Liver (tissue), 2 donors: ENCODE measurements at regions not wholly inside any gene's neighbourhood (a gene's known extent, or its start where the extent isn't known, plus 50 kb on each side); places are given as distances from the start of the nearest gene placed in this dataset.

ENCODE experiments used
- CTCF ChIP-seq: fragments of 150-350 bp; IDR thresholded peaks from 2 replicates; pipeline ENCODE4 v1.5.1; 2017; ENCODE audit warnings: improper control_type of control experiment, low read depth, low read length; ENCODE audit not compliant: missing input control
- REST ChIP-seq: IDR thresholded peaks from 2 replicates; pipeline ENCODE4 v1.6.1; 2016; ENCODE audit warnings: antibody characterized with exemption, mild to moderate bottlenecking
- donor health status: healthy.

GRCh38 chr6:1516742-1517520, 92.8 kb upstream of the FOXC1 start:
- TF ChIP-seq CTCF: no peak
- TF ChIP-seq REST: no peak
